Caki2 (cell line): ENCODE measurements at regions not wholly inside any gene's neighbourhood (a gene's known extent, or its start where the extent isn't known, plus 50 kb on each side); places are given as distances from the start of the nearest gene placed in this dataset.

Source experiments
- DNase-seq: peaks from one replicate; pipeline ENCODE4 v3.0.0-alpha.2; 2015; ENCODE audit warnings: low read depth
- in situ Hi-C: cut with HindIII; loops from 2 replicates; pipeline ENCODE4 v1.10.0; 2016; ENCODE audit warnings: low sequenced_read_pairs, low pct_unique_long_range_greater_than_20kb, mixed read lengths

- no peak for DNase-seq
- in situ Hi-C loops: no loop called here
Observed at GRCh38 chr14:82134411-82134810, 600.8 kb upstream of the SEL1L start.

GRCh38 chr14:82138431-82138830 lies 604.8 kb upstream of the SEL1L start:
- no peak for DNase-seq
- in situ Hi-C loops: no loop called here

DNA sequence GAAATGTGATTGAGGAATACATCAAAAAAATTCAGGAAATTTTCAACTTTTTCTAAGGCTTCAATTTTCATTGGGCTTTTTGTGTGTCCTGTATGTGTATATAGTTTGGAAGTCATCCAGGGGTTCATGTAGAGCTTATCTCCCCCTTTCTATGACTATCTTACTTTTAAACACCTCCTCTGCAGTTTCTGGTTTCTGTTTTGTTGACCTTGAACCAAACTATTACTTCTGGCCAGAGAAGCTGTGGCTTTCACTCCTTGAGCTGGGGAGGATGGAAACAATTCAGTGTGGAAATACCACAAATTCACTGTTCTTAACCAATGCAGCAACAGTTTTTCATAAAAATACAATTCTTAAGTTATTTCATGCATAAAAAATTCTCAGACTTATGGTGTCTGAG lies 613.2 kb upstream of the SEL1L start:
- no peak for DNase-seq
- in situ Hi-C loops: no loop called here

- in situ Hi-C loops: no loop called here
- no peak for DNase-seq
Observed at GRCh38 chr14:82153689-82154088, 620.0 kb upstream of the SEL1L start.

GRCh38 chr14:82159624-82160023 lies 626.0 kb upstream of the SEL1L start:
- in situ Hi-C loops: no loop called here
- no peak for DNase-seq

DNA sequence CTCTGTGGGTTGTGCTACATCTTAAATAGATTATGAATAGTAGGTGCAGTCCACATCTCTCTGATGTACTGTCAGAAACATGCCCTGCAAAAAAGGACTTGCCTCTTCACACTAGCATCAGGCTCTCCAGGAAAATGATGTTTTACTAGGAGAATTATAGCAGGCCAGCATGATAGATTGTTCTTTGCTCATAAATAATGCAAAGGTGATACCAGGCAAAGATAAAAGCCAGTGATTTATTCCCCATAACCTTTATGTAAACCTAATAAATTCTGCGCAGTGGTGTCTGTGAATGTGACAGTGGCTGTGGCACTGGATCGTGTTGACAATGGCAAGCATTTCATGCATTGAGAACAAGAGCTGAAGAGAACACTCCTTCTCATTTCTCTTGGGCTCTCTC lies 646.5 kb upstream of the SEL1L start:
- DNase-seq: no peak
- in situ Hi-C loops: no loop called here

GRCh38 chr14:82182646-82183045 lies 649.0 kb upstream of the SEL1L start:
- in situ Hi-C loops: no loop called here
- DNase-seq: no peak

- in situ Hi-C loops: no loop called here
- no peak for DNase-seq
Observed at GRCh38 chr14:82190742-82191141, 657.1 kb upstream of the SEL1L start.

GRCh38 chr14:82192387-82192786 lies 658.7 kb upstream of the SEL1L start:
- no peak for DNase-seq
- in situ Hi-C loops: no loop called here

- in situ Hi-C loops: no loop called here
- no peak for DNase-seq
Observed at GRCh38 chr14:82223276-82223675, 689.6 kb upstream of the SEL1L start.

DNA sequence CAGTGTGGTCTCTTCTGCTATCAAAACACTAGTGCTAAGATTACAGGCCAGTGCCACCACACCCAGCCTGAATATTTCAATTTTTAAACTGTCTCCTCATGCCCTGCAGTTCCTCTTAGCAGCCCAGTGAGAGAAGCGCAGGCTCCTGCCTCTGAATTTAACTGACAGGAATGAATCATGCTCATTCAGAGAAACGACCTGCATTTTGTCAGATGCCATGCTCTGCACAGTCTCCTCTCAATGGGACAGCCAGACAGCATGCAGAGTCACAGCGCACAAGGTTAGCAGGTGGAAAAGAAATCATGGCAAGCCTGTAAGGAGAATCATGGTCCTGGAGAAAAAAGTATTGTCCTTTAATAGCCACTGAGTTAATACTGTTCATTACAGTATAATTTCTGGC lies 691.0 kb upstream of the SEL1L start:
- no peak for DNase-seq
- in situ Hi-C loops: no loop called here

- DNase-seq: no peak
- in situ Hi-C loops: no loop called here
Observed at GRCh38 chr14:82230748-82231147, 697.1 kb upstream of the SEL1L start.

GRCh38 chr14:82238649-82239048 lies 705.0 kb upstream of the SEL1L start:
- no peak for DNase-seq
- in situ Hi-C loops: no loop called here

DNA sequence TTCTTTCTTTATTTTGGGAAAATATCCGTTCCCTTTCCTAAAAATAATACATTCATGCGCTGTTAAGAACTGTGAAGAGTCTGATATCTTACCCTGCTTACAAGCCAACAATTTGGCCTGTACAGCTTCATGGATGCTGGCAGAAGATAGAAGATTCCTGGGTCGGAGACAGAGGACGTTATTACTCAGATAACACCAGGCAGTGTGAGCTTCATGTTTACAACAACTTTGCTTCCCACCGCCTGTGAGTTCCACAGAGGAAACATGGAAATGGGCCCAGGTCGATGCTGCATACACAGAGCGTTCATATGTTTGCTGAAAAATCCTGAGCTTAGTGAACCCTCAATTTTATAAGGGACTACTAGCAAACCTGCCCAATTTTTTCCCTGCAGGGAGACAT lies 705.6 kb upstream of the SEL1L start:
- no peak for DNase-seq
- in situ Hi-C loops: no loop called here

GRCh38 chr14:82244791-82245190 lies 711.1 kb upstream of the SEL1L start:
- in situ Hi-C loops: no loop called here
- DNase-seq: no peak

- in situ Hi-C loops: no loop called here
- DNase-seq: no peak
Observed at GRCh38 chr14:82251494-82251893, 717.8 kb upstream of the SEL1L start.

DNA sequence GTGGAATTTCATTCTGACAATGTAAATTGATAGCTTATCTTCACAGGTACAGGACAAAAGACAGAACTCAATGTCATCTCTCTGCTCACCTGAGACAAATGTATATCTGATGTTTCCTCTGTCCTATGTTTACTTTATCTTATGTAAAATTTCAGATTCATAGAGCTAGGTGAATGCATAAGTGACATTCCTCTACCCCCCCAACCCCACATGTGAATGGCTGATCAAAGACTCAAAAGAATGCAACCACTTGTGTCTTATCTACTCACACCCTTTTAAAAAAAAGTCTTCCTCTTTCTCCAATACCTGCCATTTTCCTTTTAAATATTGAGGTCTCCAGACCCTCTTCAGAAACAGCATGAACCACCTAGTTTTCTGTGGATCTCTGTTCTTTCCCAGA lies 736.6 kb upstream of the SEL1L start:
- DNase-seq: no peak
- in situ Hi-C loops: no loop called here

DNA sequence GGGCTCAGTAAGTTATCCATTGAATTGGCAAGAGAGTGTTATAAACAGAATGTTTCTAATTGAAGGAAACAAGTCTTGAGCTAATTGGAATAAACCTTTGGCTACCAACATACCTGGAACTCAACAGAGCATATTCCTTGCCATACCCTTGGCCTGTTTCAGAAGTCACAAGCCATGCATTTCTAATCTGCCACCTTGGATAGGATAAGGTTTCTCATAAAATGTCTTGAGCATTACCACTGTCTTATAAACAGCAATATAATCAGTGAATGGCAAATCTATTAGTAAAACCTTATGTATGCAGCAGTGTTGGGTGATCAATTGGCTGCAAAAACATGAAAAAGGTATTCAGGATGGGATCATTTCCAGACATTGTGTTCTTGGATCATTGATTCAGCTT lies 765.2 kb upstream of the SEL1L start:
- in situ Hi-C loops: no loop called here
- DNase-seq: no peak

GRCh38 chr14:82309199-82309598 lies 775.5 kb upstream of the SEL1L start:
- in situ Hi-C loops: no loop called here
- no peak for DNase-seq

GRCh38 chr14:82313889-82314288 lies 780.2 kb upstream of the SEL1L start:
- in situ Hi-C loops: no loop called here

GRCh38 chr14:82328442-82328841 lies 794.8 kb upstream of the SEL1L start:
- no peak for DNase-seq
- in situ Hi-C loops: no loop called here

More at GRCh38 chr14:82313889-82314288, 780.2 kb upstream of the SEL1L start:
- no peak for DNase-seq
